HG03378 (cell line): ENCODE measurements at regions not wholly inside any gene's neighbourhood (a gene's known extent, or its start where the extent isn't known, plus 50 kb on each side); places are given as distances from the start of the nearest gene placed in this dataset.
"Not testable (repeated sequence)": the region's sequence is repeated elsewhere in the genome, so short reads cannot be mapped to it uniquely, and the experiment has no call there.

Experiments used
- ATAC-seq: cut with Tn5 transposase; IDR thresholded peaks from one replicate; pipeline ENCODE4 v1.9.1; 2021; ENCODE audit warnings: mild to moderate bottlenecking, moderate library complexity; ENCODE audit not compliant: unreplicated experiment

GRCh38 chr11:57047610-57048009 lies 58.9 kb downstream of the OR5AK2 start:
- no peak for ATAC-seq

GRCh38 chr11:57049749-57050148 lies 61.0 kb downstream of the OR5AK2 start:
- ATAC-seq = no peak

- no peak for ATAC-seq
These were observed 66.1 kb downstream of the OR5AK2 start for GRCh38 chr11:57054817-57055216.

- no peak for ATAC-seq
These were observed 67.0 kb downstream of the OR5AK2 start for GRCh38 chr11:57055744-57056143.

GRCh38 chr11:57056735-57057134 lies 68.0 kb downstream of the OR5AK2 start:
- no peak for ATAC-seq

- ATAC-seq = no peak
These were observed 68.8 kb downstream of the OR5AK2 start for GRCh38 chr11:57057561-57057960.

- ATAC-seq = not testable (repeated sequence)
These were observed 74.2 kb downstream of the OR5AK2 start for GRCh38 chr11:57062957-57063356.

GRCh38 chr11:57069942-57070341 lies 81.2 kb downstream of the OR5AK2 start:
- ATAC-seq = no peak

GRCh38 chr11:57071829-57072228 lies 83.1 kb downstream of the OR5AK2 start:
- no peak for ATAC-seq

GRCh38 chr11:57072640-57073039 lies 83.9 kb downstream of the OR5AK2 start:
- no peak for ATAC-seq

GRCh38 chr11:57073128-57073527 lies 84.4 kb downstream of the OR5AK2 start:
- no peak for ATAC-seq

- no peak for ATAC-seq
These were observed 92.6 kb downstream of the OR5AK2 start for GRCh38 chr11:57081356-57081755.

- no peak for ATAC-seq
These were observed 93.4 kb downstream of the OR5AK2 start for GRCh38 chr11:57082125-57082524.

- no peak for ATAC-seq
These were observed 95.1 kb downstream of the OR5AK2 start for GRCh38 chr11:57083641-57084385.

GRCh38 chr11:57085611-57086010 lies 96.1 kb upstream of the LRRC55 start:
- ATAC-seq = no peak

- ATAC-seq = no peak
These were observed 93.8 kb upstream of the LRRC55 start for GRCh38 chr11:57087991-57088390.

- no peak for ATAC-seq
These were observed 89.6 kb upstream of the LRRC55 start for GRCh38 chr11:57092028-57092698.

GRCh38 chr11:57094181-57094935 lies 87.4 kb upstream of the LRRC55 start:
- ATAC-seq = no peak

- no peak for ATAC-seq
These were observed 86.3 kb upstream of the LRRC55 start for GRCh38 chr11:57095417-57095816.

- ATAC-seq = no peak
These were observed 85.9 kb upstream of the LRRC55 start for GRCh38 chr11:57095896-57096295.

GRCh38 chr11:57097149-57097548 lies 84.6 kb upstream of the LRRC55 start:
- ATAC-seq = no peak

- ATAC-seq = no peak
These were observed 83.6 kb upstream of the LRRC55 start for GRCh38 chr11:57098191-57098590.
